HepG2 (cell line): ENCODE measurements at regions not wholly inside any gene's neighbourhood (a gene's known extent, or its start where the extent isn't known, plus 50 kb on each side); places are given as distances from the start of the nearest gene placed in this dataset.

Experiments
- ATAC-seq: fragments of 200-7000 bp; cut with Tn5 transposase; 3 replicates; pipeline ENCODE4 v1.9.1; 2020; ENCODE audit warnings: mild to moderate bottlenecking, moderate library complexity
- BruUV-seq: library from RNA; stranded (reverse); fragments of 400-500 nt; replicated peaks from 2 replicates; lab custom pipeline; 2021; lab: Mats Ljungman, UMichigan
- CTCF ChIA-PET: fragments of 300-600 bp; formaldehyde crosslinking; extraction: SDS; loops from one replicate; lab custom pipeline; 2021; ENCODE audit warnings: low total read pairs, inconsistent platforms, low intra/inter-chr PET ratio; lab: Yijun Ruan, JAX
- POLR2A ChIA-PET: fragments of 350-600 bp; sonication (Branson Sonifier 250); formaldehyde crosslinking; loops from one replicate; lab custom pipeline; 2020; ENCODE audit warnings: antibody characterized with exemption, inconsistent platforms; lab: Yijun Ruan, JAX
- DNase-seq: peaks from one replicate; pipeline ENCODE4 v3.0.0-alpha.2; 2015; ENCODE audit warnings: low spot score
- FAIRE-seq: peaks from 3 replicates; lab custom pipeline; 2011; peaks lifted over from hg19 to GRCh38; lab: Jason Lieb, UNC
- H2AFZ ChIP-seq: one replicate; pipeline ENCODE4 v1.6.1; 2011; ENCODE audit warnings: low read length, inconsistent platforms
- H3K27ac ChIP-seq: fragments of 300-600 bp; 3 replicates; pipeline ENCODE4 v1.8.0; 2011; ENCODE audit warnings: mixed run types, mild to moderate bottlenecking, mixed read lengths, low read length, inconsistent platforms; ENCODE audit not compliant: insufficient read depth; ENCODE audit errors: extremely low read length
- H3K27me3 ChIP-seq, 2 experiments: fragments of 200-600 bp in 1 of 2; 2 replicates in 1 of 2; 3 replicates in 1 of 2; pipeline versions ENCODE4 v1.6.0 to v1.8.0; 2011; ENCODE audit warnings: low read length in 2 of 2, mild to moderate bottlenecking in 2 of 2, moderate library complexity in 2 of 2, inconsistent platforms in 1 of 2; ENCODE audit not compliant: insufficient read depth in 2 of 2, control insufficient read depth in 1 of 2
- H3K36me3 ChIP-seq, 2 experiments: fragments of 200-600 bp in 1 of 2; replicated peaks in 1 of 2; 2 replicates in 1 of 2; 3 replicates in 1 of 2; pipeline versions ENCODE4 v1.5.1 to v1.8.0; 2011; ENCODE audit warnings: low read length in 2 of 2, inconsistent platforms in 1 of 2; ENCODE audit not compliant: insufficient read depth in 2 of 2, control insufficient read depth in 1 of 2
- H3K4me1 ChIP-seq: 2 replicates; pipeline ENCODE4 v1.5.1; 2012; ENCODE audit warnings: low read length, inconsistent platforms; ENCODE audit not compliant: insufficient read depth
- H3K4me2 ChIP-seq: 2 replicates; pipeline ENCODE4 v1.6.0; 2011; ENCODE audit warnings: low read depth, low read length, inconsistent platforms
- H3K4me3 ChIP-seq, 3 experiments: fragments of 200-600 bp in 1 of 3; sonication (generic), shearing (Covaris generic) in 1 of 3; replicated peaks in 1 of 3; 2 replicates each; pipeline ENCODE4 v1.5.1; 2011 to 2016; ENCODE audit warnings: low read length in 3 of 3, inconsistent platforms in 2 of 3, low read depth in 2 of 3, mild to moderate bottlenecking in 2 of 3, control low read depth in 1 of 3, mixed read lengths in 1 of 3; ENCODE audit not compliant: insufficient read depth in 1 of 3
- H3K79me2 ChIP-seq: one replicate; pipeline ENCODE4 v1.6.1; 2011; ENCODE audit warnings: low read length, inconsistent platforms; ENCODE audit not compliant: insufficient read depth
- H3K9ac ChIP-seq: 2 replicates; pipeline ENCODE4 v1.6.0; 2011; ENCODE audit warnings: mild to moderate bottlenecking, low read depth, low read length, inconsistent platforms; ENCODE audit not compliant: insufficient read depth
- H3K9me3 ChIP-seq: 2 replicates; pipeline ENCODE4 v1.5.1; 2012; ENCODE audit warnings: mild to moderate bottlenecking, low read length
- H4K20me1 ChIP-seq: 2 replicates; pipeline ENCODE4 v1.6.0; 2011; ENCODE audit warnings: inconsistent platforms, mild to moderate bottlenecking, low read length, moderate library complexity; ENCODE audit not compliant: insufficient read depth
- CENPBD1 ChIP-seq: sonication (generic); formaldehyde crosslinking; IDR thresholded peaks from 2 replicates; pipeline ENCODE4 v1.8.0; 2022; ENCODE audit warnings: missing genetic modification reagents, low read depth, mild to moderate bottlenecking, borderline replicate concordance
- CENPT ChIP-seq: sonication (generic); formaldehyde crosslinking; IDR thresholded peaks from 2 replicates; pipeline ENCODE4 v1.8.0; 2022; ENCODE audit warnings: low read depth, mild to moderate bottlenecking, moderate library complexity, missing genetic modification reagents
- DNMT3B ChIP-seq: conservative IDR thresholded peaks from 2 replicates; pipeline ENCODE4 v1.6.1; 2016; ENCODE audit warnings: missing biosample characterization, control low read depth
- DRAP1 ChIP-seq: IDR thresholded peaks from 2 replicates; pipeline ENCODE4 v1.6.1; 2016; ENCODE audit warnings: missing genetic modification reagents, missing compliant biosample characterization
- GMEB1 ChIP-seq: sonication (generic); formaldehyde crosslinking; IDR thresholded peaks from 2 replicates; pipeline ENCODE4 v1.5.1; 2020; ENCODE audit warnings: missing genetic modification reagents, mild to moderate bottlenecking, borderline replicate concordance
- HCFC1 ChIP-seq: fragments of 150-350 bp; IDR thresholded peaks from 2 replicates; pipeline ENCODE4 v1.6.1; 2014; ENCODE audit warnings: low read depth, low read length
- NAIF1 ChIP-seq: sonication (generic); formaldehyde crosslinking; IDR thresholded peaks from 2 replicates; pipeline ENCODE4 v1.5.0; 2020; ENCODE audit warnings: mild to moderate bottlenecking, missing genetic modification reagents, borderline replicate concordance
- PITX1 ChIP-seq: sonication (generic); formaldehyde crosslinking; IDR thresholded peaks from 2 replicates; pipeline ENCODE4 v1.5.1; 2020; ENCODE audit warnings: mild to moderate bottlenecking, missing genetic modification reagents
- RELA ChIP-seq: sonication (generic); formaldehyde crosslinking; IDR thresholded peaks from 2 replicates; pipeline ENCODE4 v1.4.0; 2020; ENCODE audit warnings: missing genetic modification reagents
- TCF7 ChIP-seq: sonication (generic); IDR thresholded peaks from 2 replicates; pipeline ENCODE4 v1.6.1; 2016; ENCODE audit warnings: antibody characterized with exemption, low read depth
- TEF ChIP-seq: sonication (generic); formaldehyde crosslinking; IDR thresholded peaks from 2 replicates; pipeline ENCODE4 v1.5.0; 2020; ENCODE audit warnings: missing genetic modification reagents
- ZBTB1 ChIP-seq: sonication (generic); formaldehyde crosslinking; IDR thresholded peaks from 2 replicates; pipeline ENCODE4 v1.4.0; 2020; ENCODE audit warnings: missing genetic modification reagents, borderline replicate concordance
- ZNF362 ChIP-seq: sonication (generic); formaldehyde crosslinking; IDR thresholded peaks from 2 replicates; pipeline ENCODE4 v1.4.0; 2020; ENCODE audit warnings: missing genetic modification reagents, mild to moderate bottlenecking, borderline replicate concordance
- ZNF496 ChIP-seq: sonication (generic); formaldehyde crosslinking; IDR thresholded peaks from 2 replicates; pipeline ENCODE4 v1.8.1; 2023; ENCODE audit warnings: mild to moderate bottlenecking, moderate library complexity, missing genetic modification reagents; ENCODE audit not compliant: insufficient replicate concordance
- ZNF773 ChIP-seq: sonication (generic); formaldehyde crosslinking; IDR thresholded peaks from 2 replicates; pipeline ENCODE4 v1.4.0; 2020; ENCODE audit warnings: missing genetic modification reagents, borderline replicate concordance
- WGBS: methylation state at CpG from one replicate; pipeline ENCODE4 v1.1.6; 2017; ENCODE audit warnings: low lambda C conversion rate; 5-methylcytosine and 5-hydroxymethylcytosine counted together
- in situ Hi-C: cut with HindIII; loops from 2 replicates; pipeline ENCODE4 v1.10.0; 2017; ENCODE audit warnings: low pct_unique_long_range_greater_than_20kb; ENCODE audit not compliant: extremely low pct_ligation_motif_present
- intact Hi-C: fragments of 100-400 bp; cut with micrococcal nuclease; formaldehyde crosslinking; loops from one replicate; pipeline ENCODE4 v1.10.0; 2022; ENCODE audit not compliant: unreplicated experiment

- in situ Hi-C loops (no loop called here), intact Hi-C loops (no loop called here)
- FAIRE-seq = no peak
- Histone ChIP-seq H3K36me3 (no peaks in the 10 kb centered on the region), H3K4me1 (no peaks in the 10 kb centered on the region), H3K27me3 (no peaks in the 10 kb centered on the region), H3K9me3 (no peaks in the 10 kb centered on the region), H3K27ac (no peak overlapping the region), H3K4me3 (no peak overlapping the region), H3K9ac (no peak overlapping the region), H3K4me2 (no peak overlapping the region), H2AFZ (no peak overlapping the region), H3K79me2 (no peaks in the 10 kb centered on the region), H4K20me1 (no peaks in the 10 kb centered on the region)
- 47% methylated on average over 11 of the region's 11 CpGs for WGBS
- BruUV-seq = no TSS peak
- ATAC-seq = no peak
- ChIA-PET POLR2A (no interaction called here), CTCF (no interaction called here)
- TF ChIP-seq GMEB1 (CRISPR knock-in tag) = no peak
- no peak for TF ChIP-seq RELA
- TF ChIP-seq DNMT3B = no peak
- TF ChIP-seq ZNF773 (CRISPR knock-in tag) = no peak
- no peak for TF ChIP-seq ZBTB1 (CRISPR knock-in tag)
- TF ChIP-seq ZNF496 (CRISPR knock-in tag) = no peak
- no peak for TF ChIP-seq CENPBD1 (CRISPR knock-in tag)
- TF ChIP-seq TCF7 = no peak
- no peak for TF ChIP-seq NAIF1 (CRISPR knock-in tag)
- no peak for TF ChIP-seq HCFC1
- TF ChIP-seq CENPT = no peak
- no peak for TF ChIP-seq PITX1 (CRISPR knock-in tag)
- TF ChIP-seq DRAP1 = no peak
- no peak for TF ChIP-seq ZNF362 (CRISPR knock-in tag)
- TF ChIP-seq TEF (CRISPR knock-in tag) = no peak
- no peak for DNase-seq
These were observed 630.4 kb upstream of the PFKP start for GRCh38 chr10:2436933-2437332.
